ENCODE measurements at regions not wholly inside any gene's neighbourhood (a gene's known extent, or its start where the extent isn't known, plus 50 kb on each side); places are given as distances from the start of the nearest gene placed in this dataset.

- no peak for TF ChIP-seq POLR2A (IDR thresholded peaks at IDR 0.05; ENCODE audit: low read depth, low read length)
- TF ChIP-seq POLR2AphosphoS5 (IDR thresholded peaks at IDR 0.05; ENCODE audit: low read depth, low read length): no peak
- TF ChIP-seq TAF1 (IDR thresholded peaks at IDR 0.05; ENCODE audit: borderline replicate concordance, low read depth, low read length): no peak
Observed at GRCh38 chr5:56683733-56684132, 131.6 kb upstream of the MAP3K1 start.
